HepG2 (cell line): ENCODE measurements at regions not wholly inside any gene's neighbourhood (a gene's known extent, or its start where the extent isn't known, plus 50 kb on each side); places are given as distances from the start of the nearest gene placed in this dataset.
A peak's percentile ranks its signal among the peaks of the same experiment; 100 is the strongest.

Source experiments
- BCL6 ChIP-seq: IDR thresholded peaks from 2 replicates; pipeline ENCODE4 v1.6.1; 2016; ENCODE audit warnings: missing genetic modification reagents, missing compliant biosample characterization
- ESRRA ChIP-seq: sonication (generic); formaldehyde crosslinking; IDR thresholded peaks from 2 replicates; pipeline ENCODE4 v1.5.1; 2020; ENCODE audit warnings: mild to moderate bottlenecking, low read depth, missing genetic modification reagents
- MED1 ChIP-seq: sonication (generic); formaldehyde crosslinking; IDR thresholded peaks from 2 replicates; pipeline ENCODE4 v1.4.0; 2020; ENCODE audit warnings: missing genetic modification reagents
- MTA3 ChIP-seq: sonication (generic); formaldehyde crosslinking; IDR thresholded peaks from 2 replicates; pipeline ENCODE4 v1.4.0; 2020; ENCODE audit warnings: missing genetic modification reagents
- MYC ChIP-seq: sonication (generic); formaldehyde crosslinking; IDR thresholded peaks from 2 replicates; pipeline ENCODE4 v1.9.0; 2021; ENCODE audit warnings: missing genetic modification reagents, borderline replicate concordance
- NCOA1 ChIP-seq: sonication (generic); formaldehyde crosslinking; IDR thresholded peaks from 2 replicates; pipeline ENCODE4 v1.9.0; 2021; ENCODE audit warnings: missing genetic modification reagents
- NFE2 ChIP-seq: sonication (generic); formaldehyde crosslinking; IDR thresholded peaks from 2 replicates; pipeline ENCODE4 v1.4.0; 2020; ENCODE audit warnings: missing genetic modification reagents
- NR2F2 ChIP-seq: IDR thresholded peaks from 2 replicates; pipeline ENCODE4 v1.6.1; 2012; ENCODE audit warnings: low read depth, inconsistent platforms, borderline replicate concordance
- RARA ChIP-seq: IDR thresholded peaks from 2 replicates; pipeline ENCODE4 v1.6.1; 2016; ENCODE audit warnings: missing genetic modification reagents, missing compliant biosample characterization
- SALL1 ChIP-seq: sonication (generic); formaldehyde crosslinking; IDR thresholded peaks from 2 replicates; pipeline ENCODE4 v1.8.0; 2022; ENCODE audit warnings: mild to moderate bottlenecking, missing genetic modification reagents
- SOX13 ChIP-seq, 3 experiments: fragments of 450-650 bp in 1 of 3; sonication (generic) in 1 of 3; formaldehyde crosslinking in 1 of 3; IDR thresholded peaks in 2 of 3; conservative IDR thresholded peaks in 1 of 3; 2 replicates each; pipeline versions ENCODE4 v1.5.0 to v1.6.1; 2016 to 2020; ENCODE audit warnings: antibody characterized with exemption in 1 of 3, mild to moderate bottlenecking in 1 of 3, missing compliant biosample characterization in 1 of 3, missing genetic modification reagents in 1 of 3, moderate library complexity in 1 of 3
- SOX5 ChIP-seq: IDR thresholded peaks from 2 replicates; pipeline ENCODE4 v1.6.1; 2016; ENCODE audit warnings: borderline replicate concordance
- SOX6 ChIP-seq, 2 experiments: fragments of 450-650 bp in 1 of 2; sonication (generic) in 1 of 2; formaldehyde crosslinking in 1 of 2; IDR thresholded peaks; 2 replicates each; pipeline versions ENCODE4 v1.4.0 to v1.6.1; 2017 to 2020; ENCODE audit warnings: antibody characterized with exemption in 1 of 2, mild to moderate bottlenecking in 1 of 2, missing genetic modification reagents in 1 of 2
- SP2 ChIP-seq: sonication (generic); formaldehyde crosslinking; IDR thresholded peaks from 2 replicates; pipeline ENCODE4 v1.5.1; 2020; ENCODE audit warnings: mild to moderate bottlenecking, missing genetic modification reagents
- TAF15 ChIP-seq: fragments of 200-400 bp; formaldehyde crosslinking; IDR thresholded peaks from one replicate; pipeline ENCODE4 v1.6.1; 2018; ENCODE audit warnings: mild to moderate bottlenecking, low read depth, low read length; ENCODE audit not compliant: poor library complexity, severe bottlenecking
- ZFP82 ChIP-seq: sonication (generic); formaldehyde crosslinking; IDR thresholded peaks from 2 replicates; pipeline ENCODE4 v1.5.1; 2020; ENCODE audit warnings: mild to moderate bottlenecking, missing genetic modification reagents, borderline replicate concordance
- ZNF160 ChIP-seq: sonication (generic); formaldehyde crosslinking; IDR thresholded peaks from 2 replicates; pipeline ENCODE4 v1.8.0; 2022; ENCODE audit warnings: mild to moderate bottlenecking, inconsistent platforms, missing genetic modification reagents
- ZNF20 ChIP-seq: sonication (generic); formaldehyde crosslinking; IDR thresholded peaks from 2 replicates; pipeline ENCODE4 v1.4.0; 2020; ENCODE audit warnings: mild to moderate bottlenecking, moderate library complexity, missing genetic modification reagents
- ZNF644 ChIP-seq: IDR thresholded peaks from 2 replicates; pipeline ENCODE4 v1.6.1; 2016; ENCODE audit warnings: low read depth
- ZNF761 ChIP-seq: sonication (generic); formaldehyde crosslinking; conservative IDR thresholded peaks from 2 replicates; pipeline ENCODE4 v1.4.0; 2020; ENCODE audit warnings: mild to moderate bottlenecking, missing genetic modification reagents
- TF ChIP-seq, protein P1 (sequence below): sonication (generic); formaldehyde crosslinking; conservative IDR thresholded peaks from 2 replicates; pipeline ENCODE4 v1.8.0; 2022; ENCODE audit warnings: mild to moderate bottlenecking, moderate library complexity, missing genetic modification reagents
- TF ChIP-seq, protein P2 (sequence below): sonication (generic); formaldehyde crosslinking; IDR thresholded peaks from 2 replicates; pipeline ENCODE4 v1.4.0; 2020; ENCODE audit warnings: missing genetic modification reagents
- TF ChIP-seq, protein P3 (sequence below): sonication (generic); formaldehyde crosslinking; conservative IDR thresholded peaks from 2 replicates; pipeline ENCODE4 v1.4.0; 2020; ENCODE audit warnings: mild to moderate bottlenecking, missing genetic modification reagents, moderate library complexity

DNA sequence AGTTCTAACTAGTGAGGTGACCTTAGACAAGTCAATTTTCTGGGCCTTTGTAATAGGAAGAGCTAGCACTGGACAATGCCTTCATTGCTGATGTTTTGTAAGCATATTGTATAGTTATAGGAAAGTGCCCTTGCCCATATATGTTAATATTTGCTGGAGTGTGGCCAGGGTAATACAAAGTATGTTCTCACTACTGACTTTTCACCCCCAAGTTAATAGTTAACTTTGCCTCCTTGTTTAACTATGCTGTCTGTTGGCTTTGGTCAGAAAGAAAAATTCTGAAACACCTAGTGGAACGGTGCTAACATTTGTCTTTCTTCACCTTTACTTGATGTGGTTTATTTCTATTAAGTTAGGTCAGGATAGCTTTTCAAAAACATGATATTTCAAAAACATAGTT lies 287.4 kb upstream of the CTNNB1 start (continued):
- TF ChIP-seq, protein P1, sequence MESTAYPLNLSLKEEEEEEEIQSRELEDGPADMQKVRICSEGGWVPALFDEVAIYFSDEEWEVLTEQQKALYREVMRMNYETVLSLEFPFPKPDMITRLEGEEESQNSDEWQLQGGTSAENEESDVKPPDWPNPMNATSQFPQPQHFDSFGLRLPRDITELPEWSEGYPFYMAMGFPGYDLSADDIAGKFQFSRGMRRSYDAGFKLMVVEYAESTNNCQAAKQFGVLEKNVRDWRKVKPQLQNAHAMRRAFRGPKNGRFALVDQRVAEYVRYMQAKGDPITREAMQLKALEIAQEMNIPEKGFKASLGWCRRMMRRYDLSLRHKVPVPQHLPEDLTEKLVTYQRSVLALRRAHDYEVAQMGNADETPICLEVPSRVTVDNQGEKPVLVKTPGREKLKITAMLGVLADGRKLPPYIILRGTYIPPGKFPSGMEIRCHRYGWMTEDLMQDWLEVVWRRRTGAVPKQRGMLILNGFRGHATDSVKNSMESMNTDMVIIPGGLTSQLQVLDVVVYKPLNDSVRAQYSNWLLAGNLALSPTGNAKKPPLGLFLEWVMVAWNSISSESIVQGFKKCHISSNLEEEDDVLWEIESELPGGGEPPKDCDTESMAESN (CRISPR knock-in tag) = 0 out of 2 replicates have a peak, but pooled peaks have one; percentile 27
- peak; percentile 42; the same call in 1 of the 2 replicates for TF ChIP-seq SALL1 (CRISPR knock-in tag)
- TF ChIP-seq SOX5 (CRISPR knock-in tag) = peak; percentile 88
- no peak for TF ChIP-seq SOX6 (IDR thresholded peaks at IDR 0.05)
- peak; percentile 90 for TF ChIP-seq SOX6 (CRISPR knock-in tag; IDR thresholded peaks at IDR 0.05)
- TF ChIP-seq ZNF20 (CRISPR knock-in tag) = no peak
- peak; percentile 43; the same call in 1 of the 2 replicates for TF ChIP-seq SOX13 (IDR thresholded peaks at IDR 0.05)
- TF ChIP-seq SOX13 (CRISPR knock-in tag; conservative IDR thresholded peaks at IDR 0.05 in 1 of 2, IDR thresholded peaks at IDR 0.05 in 1 of 2) = peak in 1 of 2 experiments; percentile 91; a peak in 2 of 4 replicates
- TF ChIP-seq BCL6 (CRISPR knock-in tag) = peak; percentile 36; the same call in 1 of the 2 replicates
- TF ChIP-seq, protein P2, sequence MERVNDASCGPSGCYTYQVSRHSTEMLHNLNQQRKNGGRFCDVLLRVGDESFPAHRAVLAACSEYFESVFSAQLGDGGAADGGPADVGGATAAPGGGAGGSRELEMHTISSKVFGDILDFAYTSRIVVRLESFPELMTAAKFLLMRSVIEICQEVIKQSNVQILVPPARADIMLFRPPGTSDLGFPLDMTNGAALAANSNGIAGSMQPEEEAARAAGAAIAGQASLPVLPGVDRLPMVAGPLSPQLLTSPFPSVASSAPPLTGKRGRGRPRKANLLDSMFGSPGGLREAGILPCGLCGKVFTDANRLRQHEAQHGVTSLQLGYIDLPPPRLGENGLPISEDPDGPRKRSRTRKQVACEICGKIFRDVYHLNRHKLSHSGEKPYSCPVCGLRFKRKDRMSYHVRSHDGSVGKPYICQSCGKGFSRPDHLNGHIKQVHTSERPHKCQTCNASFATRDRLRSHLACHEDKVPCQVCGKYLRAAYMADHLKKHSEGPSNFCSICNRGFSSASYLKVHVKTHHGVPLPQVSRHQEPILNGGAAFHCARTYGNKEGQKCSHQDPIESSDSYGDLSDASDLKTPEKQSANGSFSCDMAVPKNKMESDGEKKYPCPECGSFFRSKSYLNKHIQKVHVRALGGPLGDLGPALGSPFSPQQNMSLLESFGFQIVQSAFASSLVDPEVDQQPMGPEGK (CRISPR knock-in tag) = no peak
- peak; percentile 37; the same call in 1 of the 2 replicates for TF ChIP-seq RARA (CRISPR knock-in tag)
- no peak for TF ChIP-seq ESRRA (CRISPR knock-in tag)
- TF ChIP-seq NCOA1 = no peak
- peak; percentile 79 for TF ChIP-seq NR2F2
- peak; percentile 62; the same call in 1 of the 2 replicates for TF ChIP-seq ZFP82
- TF ChIP-seq, protein P3, sequence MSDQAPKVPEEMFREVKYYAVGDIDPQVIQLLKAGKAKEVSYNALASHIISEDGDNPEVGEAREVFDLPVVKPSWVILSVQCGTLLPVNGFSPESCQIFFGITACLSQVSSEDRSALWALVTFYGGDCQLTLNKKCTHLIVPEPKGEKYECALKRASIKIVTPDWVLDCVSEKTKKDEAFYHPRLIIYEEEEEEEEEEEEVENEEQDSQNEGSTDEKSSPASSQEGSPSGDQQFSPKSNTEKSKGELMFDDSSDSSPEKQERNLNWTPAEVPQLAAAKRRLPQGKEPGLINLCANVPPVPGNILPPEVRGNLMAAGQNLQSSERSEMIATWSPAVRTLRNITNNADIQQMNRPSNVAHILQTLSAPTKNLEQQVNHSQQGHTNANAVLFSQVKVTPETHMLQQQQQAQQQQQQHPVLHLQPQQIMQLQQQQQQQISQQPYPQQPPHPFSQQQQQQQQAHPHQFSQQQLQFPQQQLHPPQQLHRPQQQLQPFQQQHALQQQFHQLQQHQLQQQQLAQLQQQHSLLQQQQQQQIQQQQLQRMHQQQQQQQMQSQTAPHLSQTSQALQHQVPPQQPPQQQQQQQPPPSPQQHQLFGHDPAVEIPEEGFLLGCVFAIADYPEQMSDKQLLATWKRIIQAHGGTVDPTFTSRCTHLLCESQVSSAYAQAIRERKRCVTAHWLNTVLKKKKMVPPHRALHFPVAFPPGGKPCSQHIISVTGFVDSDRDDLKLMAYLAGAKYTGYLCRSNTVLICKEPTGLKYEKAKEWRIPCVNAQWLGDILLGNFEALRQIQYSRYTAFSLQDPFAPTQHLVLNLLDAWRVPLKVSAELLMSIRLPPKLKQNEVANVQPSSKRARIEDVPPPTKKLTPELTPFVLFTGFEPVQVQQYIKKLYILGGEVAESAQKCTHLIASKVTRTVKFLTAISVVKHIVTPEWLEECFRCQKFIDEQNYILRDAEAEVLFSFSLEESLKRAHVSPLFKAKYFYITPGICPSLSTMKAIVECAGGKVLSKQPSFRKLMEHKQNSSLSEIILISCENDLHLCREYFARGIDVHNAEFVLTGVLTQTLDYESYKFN (CRISPR knock-in tag) = peak; percentile 76
- TF ChIP-seq ZNF761 (CRISPR knock-in tag) = 0 out of 2 replicates have a peak, but pooled peaks have one; percentile 27
- TF ChIP-seq MTA3 (CRISPR knock-in tag) = no peak
- 0 out of 2 replicates have a peak, but pooled peaks have one; percentile 40 for TF ChIP-seq MED1 (CRISPR knock-in tag)
- TF ChIP-seq TAF15 = no peak
- TF ChIP-seq SP2 (CRISPR knock-in tag) = no peak
- no peak for TF ChIP-seq NFE2 (CRISPR knock-in tag)
- no peak for TF ChIP-seq MYC (CRISPR knock-in tag)
- no peak for TF ChIP-seq ZNF644 (CRISPR knock-in tag)
- TF ChIP-seq ZNF160 (CRISPR knock-in tag) = no peak
